ENCODE measurements at regions not wholly inside any gene's neighbourhood (a gene's known extent, or its start where the extent isn't known, plus 50 kb on each side); places are given as distances from the start of the nearest gene placed in this dataset.

DNA sequence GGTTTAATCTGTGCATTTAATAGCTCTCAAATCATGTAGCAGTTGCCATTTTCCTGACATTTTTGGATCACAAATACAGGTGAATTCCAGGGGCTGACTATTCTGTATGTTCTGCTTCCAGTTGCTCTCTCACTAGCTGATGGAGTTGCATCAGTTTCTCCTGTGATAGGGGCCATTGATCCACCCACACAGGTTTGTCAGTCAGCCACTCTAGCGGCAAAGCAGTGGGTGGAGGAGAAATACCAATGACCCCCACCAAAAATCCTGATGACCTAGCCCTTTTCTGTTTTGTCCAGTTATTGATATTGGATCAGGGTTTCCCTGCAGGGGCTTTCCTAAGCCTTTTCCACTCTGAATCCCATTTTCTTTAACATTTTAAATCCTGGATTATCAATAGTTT lies 72.3 kb upstream of the BTN3A2 start:
- DNase-seq (ENCODE audit: low spot score), result no peak

DNA sequence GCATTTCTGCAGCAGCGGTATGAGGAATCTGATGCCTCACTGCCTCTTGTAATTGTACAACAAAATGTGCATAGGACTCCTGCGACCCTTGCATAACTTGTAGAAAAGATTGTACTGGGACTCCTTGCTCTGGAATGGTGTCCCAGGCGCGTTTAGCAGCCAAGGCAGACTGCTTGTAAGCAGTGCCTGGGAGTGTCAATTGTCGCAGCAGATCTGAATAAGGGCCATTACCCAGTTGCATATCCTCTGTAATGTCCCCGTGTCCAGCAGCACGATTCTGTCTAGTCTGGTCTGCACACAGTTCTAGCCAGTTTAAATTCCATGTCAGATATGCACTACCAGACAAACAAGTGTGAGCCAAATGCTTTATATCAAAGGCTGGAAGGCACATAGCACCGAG lies 70.7 kb upstream of the BTN3A2 start:
- no peak for DNase-seq (ENCODE audit: low spot score)

DNA sequence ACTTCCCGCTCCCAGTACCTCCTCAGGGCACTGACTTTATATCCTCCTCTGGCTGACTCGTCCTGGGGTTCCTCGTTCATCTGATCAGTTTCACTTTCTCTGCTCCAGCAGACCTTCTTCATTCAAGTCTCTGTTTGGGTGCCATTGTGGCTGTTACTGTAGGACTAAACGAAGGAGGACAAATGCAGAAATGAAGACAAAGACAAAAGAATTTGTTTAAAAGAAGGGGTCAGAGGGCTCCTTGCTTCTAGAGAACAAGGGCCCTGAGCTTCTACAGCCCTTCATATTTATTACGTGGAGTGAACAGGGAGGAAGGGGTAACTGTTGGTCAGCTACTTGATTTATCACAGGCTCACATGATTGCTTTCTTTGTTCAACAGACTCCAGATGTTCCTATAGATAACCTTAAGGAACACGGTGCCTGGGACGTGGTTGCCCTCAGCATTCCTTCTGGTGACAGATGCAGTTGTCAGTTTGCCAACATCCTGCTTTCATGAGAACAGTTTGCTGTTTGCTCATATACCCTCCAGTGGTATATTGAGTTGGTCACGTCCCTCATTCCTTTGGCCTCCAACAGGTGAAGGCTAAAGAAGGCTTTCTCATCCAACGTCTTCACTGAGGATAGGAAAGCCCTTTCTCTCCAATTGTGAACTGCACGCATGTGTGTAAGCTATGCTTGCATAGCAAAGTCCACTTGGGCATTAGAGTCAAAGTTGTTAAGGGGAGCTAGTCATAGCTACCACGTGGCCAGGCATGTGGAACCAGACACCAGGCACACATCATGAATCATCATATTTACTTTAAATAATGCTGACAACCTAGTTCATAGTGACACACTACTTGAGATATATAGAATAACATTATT lies 69.1 kb upstream of the BTN3A2 start:
- peak; percentile 84 for DNase-seq (ENCODE audit: low spot score)

DNA sequence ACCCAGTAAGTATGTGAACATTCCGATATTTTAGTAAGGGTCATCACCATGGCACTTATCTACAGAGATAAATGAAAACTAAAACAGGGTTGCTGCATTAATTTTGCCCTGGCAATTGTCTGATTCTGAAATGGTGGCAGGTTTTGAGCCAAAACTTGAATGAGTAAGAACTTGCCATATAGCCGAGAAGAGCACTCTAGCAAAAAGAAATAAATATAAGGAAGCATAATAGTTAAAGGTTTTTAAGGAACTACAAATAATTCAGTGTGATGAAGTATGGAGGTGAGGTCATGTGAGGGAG lies 68.5 kb upstream of the BTN3A2 start:
- no peak for DNase-seq (ENCODE audit: low spot score)

DNA sequence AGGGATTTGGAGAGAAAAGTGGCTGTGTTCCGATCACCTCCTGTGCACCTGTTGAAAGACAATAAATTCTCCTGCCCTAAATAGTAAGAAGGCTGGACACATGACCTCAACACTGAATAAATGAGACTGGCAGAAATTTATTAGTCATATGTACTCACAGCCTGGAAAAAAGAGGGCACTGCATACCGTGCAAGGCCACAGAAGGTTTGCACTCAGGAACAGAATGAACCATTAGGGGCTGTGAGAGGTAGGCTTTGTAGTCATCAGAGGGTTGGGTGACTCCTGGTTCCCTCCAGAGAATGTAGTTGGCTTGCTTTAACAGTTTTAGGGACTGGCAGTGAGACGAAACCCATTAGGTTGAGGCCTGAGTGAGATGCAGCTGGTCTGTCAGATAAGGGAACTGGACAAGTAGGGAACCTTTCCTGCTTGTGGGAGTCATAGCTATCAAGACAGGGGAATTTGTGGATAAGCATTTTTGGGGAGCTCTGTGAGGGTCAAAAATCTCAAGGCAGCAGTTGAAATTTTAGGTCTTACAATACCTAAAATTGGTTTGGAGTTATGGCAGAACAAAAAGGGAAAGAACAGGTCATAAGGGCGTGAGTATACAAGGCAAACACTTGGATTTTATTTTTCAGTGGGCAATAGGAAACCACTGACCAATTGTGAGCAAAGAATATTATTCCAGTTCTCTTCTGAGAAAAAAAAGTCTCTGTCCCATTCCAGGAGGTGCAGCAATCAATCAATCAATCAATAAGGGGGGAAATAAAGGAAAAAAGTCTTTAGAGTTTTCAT lies 67.9 kb upstream of the BTN3A2 start:
- peak; percentile 60 for DNase-seq (ENCODE audit: low spot score)

DNA sequence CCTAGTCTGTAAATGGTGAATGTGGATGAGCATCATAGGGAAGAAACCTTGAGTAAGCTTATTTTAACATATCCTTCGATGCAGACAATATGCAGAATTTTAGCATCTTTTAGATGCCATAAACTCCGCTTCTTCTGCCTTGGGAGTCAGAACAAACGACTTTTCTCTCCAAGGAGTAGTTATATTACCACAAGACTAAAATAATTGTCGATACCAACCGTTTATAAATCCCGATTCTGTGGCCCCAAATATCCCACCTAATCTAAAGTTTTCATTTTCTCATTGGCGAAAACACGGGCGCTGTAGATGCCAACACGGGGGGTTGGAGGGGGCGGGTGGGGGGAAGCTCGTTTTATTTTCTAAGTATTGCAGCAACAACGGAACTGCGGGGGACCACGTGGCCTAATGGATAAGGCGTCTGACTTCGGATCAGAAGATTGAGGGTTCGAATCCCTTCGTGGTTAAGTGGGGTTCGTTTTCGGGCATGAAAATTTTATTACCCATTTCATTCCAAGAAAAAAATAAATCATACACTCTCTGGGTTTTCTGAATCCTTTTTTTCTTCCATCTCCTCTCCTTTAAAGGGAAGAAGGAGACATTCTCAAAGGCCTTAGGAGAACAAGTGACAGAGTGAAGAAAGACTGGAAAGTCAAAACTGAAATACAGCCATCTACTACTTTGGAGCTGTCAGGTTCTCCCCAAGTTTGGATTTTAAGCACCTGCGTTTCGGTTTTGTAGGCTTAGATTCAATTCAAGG lies 65.5 kb upstream of the BTN3A2 start:
- DNase-seq (ENCODE audit: low spot score), result no peak

DNA sequence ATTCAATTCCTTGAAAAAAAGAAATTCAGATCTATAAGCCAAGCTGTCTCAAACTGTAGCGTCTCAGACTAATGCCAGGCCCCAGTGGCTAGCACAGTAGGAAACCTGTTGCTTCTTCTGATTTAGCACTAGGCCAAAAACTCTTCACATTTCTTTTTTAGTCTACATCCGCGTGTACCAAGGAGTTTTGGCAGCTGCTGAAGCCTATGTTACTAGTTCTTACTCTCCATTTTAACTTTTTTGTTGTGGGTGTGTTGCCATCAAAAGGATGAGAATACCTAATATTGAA lies 65.0 kb upstream of the BTN3A2 start:
- no peak for DNase-seq (ENCODE audit: low spot score)

DNA sequence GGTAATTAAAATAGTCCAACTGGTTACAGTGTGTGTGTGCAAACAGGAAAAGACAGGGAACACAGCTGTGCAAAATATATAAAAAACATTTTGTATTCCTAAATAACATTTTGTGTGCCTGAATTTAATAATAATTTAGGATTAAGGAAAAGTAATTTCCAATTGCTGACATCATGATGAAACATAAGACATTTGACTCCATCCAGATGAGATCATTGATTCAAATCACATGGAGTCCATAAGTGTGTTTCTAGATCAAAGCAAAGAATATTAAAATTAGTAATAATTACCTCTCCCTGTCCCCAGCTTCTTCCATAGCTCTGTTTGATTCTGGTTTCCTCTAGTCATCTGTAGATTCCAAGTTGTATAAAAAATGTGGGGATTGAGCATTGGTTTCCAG lies 64.6 kb upstream of the BTN3A2 start:
- no peak for DNase-seq (ENCODE audit: low spot score)

DNA sequence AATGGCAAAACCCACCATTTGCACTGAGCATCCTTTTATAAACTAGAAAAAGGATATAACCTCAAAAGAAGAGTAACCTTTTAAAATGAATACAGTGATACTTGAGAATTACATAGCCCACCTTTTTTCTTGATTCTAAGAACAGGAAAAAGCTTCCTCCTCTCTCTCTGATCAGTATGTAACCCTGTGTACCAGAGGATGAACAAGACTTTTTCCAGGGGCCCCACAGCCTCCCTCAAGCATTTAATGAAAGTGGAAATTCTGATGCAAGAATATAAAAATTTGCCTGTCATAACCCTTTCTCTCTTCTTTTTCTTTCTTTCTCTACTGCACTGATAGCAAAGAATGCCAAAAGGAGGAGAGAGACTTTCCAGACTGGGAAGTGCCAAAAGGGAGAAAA lies 64.2 kb upstream of the BTN3A2 start:
- no peak for DNase-seq (ENCODE audit: low spot score)

DNA sequence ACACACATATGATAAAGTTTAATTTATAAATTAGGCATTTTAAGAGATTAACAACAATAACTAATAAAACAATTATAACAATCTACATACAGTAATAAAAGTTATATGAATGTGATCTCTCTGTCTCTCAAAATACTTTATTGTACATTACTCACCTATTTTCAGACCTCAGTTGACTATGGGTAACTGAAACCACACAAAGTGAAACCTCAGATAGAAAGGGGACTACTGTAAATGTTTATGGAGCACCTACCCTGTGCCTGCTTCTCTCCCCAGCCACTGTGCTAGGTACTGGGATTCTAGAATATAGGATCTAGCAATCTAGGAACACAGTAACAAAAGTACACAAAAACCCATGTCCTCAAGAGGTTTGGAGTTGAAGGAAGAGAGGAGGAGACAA lies 63.4 kb upstream of the BTN3A2 start:
- DNase-seq (ENCODE audit: low spot score), result no peak

DNA sequence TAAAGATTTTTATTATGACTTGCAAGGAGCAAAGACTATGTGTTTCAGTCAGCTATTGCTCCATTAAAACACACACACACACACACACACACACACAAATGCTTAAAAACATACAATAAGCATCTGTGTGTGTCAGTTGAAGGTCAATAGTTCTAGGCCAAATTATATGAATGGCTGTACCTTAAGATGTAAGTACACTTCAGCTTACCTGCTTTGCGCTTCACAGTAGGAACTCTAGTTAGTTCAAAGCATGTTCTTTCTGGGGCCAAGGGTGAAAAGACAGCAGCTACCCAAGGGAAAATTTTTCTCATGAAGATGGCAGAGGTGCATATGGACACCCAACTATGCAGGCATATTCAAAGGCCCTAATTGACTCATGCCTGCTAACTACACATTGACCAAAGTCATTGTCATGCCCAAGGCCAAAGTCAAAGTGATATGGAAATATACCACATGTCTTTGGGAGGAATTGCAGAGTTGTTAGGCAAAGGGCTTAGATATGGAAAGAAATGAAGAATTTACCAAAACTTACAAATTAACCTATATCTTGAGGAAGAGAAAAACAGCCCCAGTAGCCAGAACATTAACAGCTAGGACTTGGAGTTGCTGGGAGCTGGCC lies 61.9 kb upstream of the BTN3A2 start:
- DNase-seq (ENCODE audit: low spot score), result no peak

DNA sequence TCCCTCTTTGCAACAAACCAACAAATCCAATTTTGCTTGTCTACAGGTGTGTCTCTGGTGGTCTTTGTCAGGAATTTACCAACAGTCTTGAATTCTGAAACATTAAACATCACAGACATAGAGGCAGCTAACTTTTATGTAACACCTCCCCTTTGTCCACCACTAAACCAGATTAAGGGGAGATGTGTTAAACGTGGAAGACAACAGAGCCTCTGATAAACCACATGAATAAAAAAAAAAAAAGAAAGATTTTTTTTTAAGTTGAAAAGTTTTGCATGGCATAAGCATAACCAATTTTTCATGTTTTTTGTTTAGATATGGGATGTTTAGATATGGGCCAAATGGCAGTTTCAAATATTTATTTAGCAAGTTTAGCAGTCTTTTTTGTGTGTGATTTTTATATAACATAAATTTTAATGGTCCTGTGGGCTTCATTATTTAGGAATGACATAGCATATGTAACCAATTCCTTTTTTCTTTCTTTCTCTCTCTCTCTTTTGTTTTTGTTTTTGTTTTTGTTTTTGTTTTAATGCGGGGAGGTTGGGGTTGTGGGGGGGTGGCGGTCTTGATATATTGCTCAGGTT lies 60.7 kb upstream of the BTN3A2 start:
- no peak for DNase-seq (ENCODE audit: low spot score)

DNA sequence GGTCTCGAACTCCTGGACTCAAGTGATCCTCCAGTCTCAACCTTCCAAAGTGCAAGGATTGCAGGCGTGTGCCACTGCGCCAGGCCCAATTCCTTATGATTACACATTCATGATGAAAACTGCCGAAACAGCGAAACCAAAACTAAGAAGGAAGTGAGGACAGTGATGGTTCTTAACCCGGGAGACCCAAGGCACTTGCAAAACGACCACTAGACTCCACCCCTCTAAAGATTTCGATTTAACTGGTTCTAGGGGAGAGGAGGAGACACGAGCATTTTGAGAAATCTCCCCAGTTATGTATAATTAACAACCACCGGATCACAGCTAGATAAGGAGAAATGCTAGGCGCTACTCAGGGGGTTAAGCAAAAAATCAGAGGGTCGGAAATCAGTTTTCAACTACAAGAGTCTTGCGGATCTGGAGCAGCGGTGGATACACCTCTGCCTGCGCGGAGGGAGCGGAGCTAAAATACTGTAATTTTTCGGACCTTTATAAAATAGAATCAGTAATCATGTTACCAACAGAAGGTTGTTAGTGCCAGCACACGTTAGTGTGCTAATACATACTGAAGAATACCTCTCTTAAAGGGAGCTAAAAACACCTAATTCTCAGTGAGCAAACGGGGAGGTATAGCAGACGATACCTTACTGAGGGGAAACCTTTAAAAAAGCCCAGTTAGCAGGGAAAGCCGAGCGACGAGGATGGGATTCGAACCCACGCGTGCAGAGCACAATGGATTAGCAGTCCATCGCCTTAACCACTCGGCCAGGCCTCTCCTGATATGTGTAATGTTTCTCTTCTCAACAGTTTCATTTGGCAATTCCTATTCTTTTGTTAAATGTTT lies 60.0 kb upstream of the BTN3A2 start:
- DNase-seq (ENCODE audit: low spot score), result no peak

DNA sequence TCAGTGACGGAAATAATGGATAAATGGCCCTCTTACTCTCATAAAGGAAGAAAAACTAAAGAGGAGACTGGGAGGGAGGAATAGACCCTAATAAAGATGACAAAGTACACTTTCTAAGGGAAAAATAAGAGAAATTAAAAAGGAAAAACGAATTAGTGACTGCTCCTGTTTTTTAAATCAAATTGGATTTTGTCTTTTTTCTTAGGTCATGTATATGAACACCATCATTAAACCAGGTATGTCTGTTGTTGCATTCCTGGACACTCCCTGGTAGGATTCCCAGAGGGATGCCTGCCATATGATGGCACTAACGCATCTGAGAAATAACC lies 59.4 kb upstream of the BTN3A2 start:
- no peak for DNase-seq (ENCODE audit: low spot score)

DNA sequence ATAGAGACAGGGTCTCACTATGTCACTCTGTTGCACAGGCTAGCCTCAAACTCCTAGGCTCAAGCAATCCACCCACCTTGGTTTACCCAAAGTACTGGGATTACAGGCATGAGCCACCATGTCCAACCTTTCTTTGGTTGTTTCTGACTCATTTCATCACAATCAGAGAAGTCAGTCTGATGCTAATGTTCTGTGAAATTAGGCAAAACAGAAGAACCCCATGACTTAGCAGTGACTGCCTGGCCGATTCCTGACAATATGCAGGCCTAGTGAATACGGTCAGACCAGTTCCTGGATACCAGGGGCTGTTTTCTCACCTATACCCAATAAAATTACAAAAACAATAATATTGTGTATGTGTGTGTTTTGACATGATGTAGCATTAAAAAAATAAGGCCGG lies 58.8 kb upstream of the BTN3A2 start:
- DNase-seq (ENCODE audit: low spot score), result no peak

DNA sequence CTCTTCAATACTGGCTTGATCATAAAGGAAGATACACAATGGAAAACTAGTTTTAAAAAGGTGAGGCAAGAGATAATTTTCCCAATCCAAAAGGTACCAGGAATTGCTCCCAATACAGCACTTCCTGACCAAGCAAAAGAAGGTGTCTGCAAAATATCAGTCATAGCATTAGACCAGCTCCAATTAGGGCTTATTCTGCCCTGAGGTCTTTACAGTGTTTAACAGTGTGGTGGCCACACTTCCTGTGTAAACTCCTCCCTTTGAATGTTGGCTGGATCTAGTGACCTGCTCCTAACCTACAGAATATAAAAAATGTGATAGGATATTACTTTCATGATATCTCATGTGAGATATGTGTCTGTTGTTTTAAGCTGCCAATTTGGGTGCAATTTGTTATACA lies 57.1 kb upstream of the BTN3A2 start:
- no peak for DNase-seq (ENCODE audit: low spot score)

DNA sequence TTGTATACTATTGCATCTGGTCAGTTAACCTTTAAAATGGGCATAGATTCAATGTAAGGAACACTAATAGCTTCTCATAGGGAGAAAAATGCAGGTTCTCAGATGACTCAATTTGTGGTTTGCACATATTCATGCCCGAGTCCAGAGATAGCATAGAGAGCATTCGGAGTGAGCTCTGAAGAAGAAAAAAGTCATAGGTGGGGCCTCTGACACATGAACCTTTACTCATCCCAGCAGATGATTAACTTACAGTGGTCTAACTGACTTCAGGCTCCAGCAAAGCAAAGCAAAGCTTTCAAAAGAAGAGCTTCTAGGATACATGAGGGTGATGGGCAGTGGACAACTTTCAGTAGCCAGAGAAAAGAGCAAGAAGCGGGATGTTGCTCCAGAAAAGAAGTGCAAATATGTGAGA lies 55.3 kb upstream of the BTN3A2 start:
- DNase-seq (ENCODE audit: low spot score), result peak; percentile 83

DNA sequence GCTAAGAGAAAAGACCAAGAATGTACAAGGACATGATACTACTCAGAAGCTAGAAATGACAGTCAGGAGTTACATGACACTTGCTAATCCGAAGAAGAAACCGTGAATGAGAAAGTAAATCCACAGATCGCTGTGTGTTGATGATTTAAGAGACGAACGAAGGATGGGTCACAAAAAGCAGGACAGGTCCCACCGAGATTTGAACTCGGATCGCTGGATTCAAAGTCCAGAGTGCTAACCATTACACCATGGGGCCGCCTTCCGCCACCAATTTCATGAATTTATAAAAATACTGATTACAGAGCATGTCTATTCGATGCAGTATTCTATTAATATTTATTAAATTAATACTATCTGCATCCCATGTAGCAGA lies 54.0 kb upstream of the BTN3A2 start:
- no peak for DNase-seq (ENCODE audit: low spot score)

DNA sequence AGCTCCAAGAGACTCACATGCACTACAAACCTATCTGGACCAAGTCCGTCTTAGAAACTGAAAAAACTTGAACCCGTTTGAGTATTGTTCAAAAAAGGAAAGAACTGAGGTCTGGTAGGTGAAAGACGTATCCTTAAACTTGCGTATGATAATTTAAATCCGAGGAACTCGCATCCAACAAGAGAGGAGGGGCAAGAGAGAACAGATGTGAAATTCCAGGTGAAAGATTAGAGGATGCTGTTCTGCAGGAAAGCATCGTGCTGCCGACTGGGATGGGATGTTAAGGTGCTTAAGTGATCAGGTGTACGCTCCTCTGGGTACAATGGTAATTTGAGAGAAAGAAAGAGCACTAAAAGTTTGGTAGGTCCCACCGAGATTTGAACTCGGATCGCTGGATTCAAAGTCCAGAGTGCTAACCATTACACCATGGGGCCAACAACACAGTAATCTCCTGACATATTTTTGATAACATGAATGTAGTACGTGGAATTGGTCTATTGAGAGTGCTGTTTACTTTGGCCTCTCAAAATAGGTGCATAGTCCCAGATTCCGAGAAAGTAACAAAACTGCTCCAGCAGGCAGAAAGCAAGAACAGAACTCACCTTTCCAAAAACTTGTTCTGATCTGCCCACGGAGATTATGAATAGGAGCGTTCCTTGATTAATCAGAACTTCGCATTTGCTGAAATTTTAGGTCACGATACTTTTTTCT lies 53.5 kb upstream of the BTN3A2 start:
- peak; percentile 73 for DNase-seq (ENCODE audit: low spot score)

DNA sequence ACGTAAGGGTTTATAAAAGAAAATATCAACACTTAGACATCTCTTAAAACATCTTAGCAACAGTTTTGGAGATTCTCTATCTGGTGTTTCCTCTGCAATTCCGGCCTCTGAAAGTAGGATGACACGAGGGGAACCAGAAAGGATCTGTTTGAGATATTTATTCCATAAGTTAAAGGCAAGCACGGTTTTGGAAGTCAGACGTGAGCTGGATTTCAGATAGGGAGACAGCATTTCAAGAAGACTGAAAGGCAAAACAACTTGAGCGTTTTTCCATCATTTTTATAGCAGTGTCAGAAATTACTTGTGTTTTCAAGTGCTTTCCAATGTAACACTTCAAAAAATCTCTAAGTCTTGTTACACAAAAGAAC lies 52.9 kb upstream of the BTN3A2 start:
- DNase-seq (ENCODE audit: low spot score), result peak; percentile 17

Data from SW480 (cell line).